Uterus (tissue), 3 donors: ENCODE measurements at regions not wholly inside any gene's neighbourhood (a gene's known extent, or its start where the extent isn't known, plus 50 kb on each side); places are given as distances from the start of the nearest gene placed in this dataset.
A peak's percentile ranks its signal among the peaks of the same experiment; 100 is the strongest.
"Not testable (repeated sequence)": the region's sequence is repeated elsewhere in the genome, so short reads cannot be mapped to it uniquely, and the experiment has no call there.

Source experiments
- DNase-seq, 2 donors: peaks; one replicate each; pipeline ENCODE4 v3.0.0-alpha.2; 2019 to 2020
- H3K27ac ChIP-seq, 2 donors: fragments of 200-600 bp; sonication (generic); 1 replicate in 1 of 2; 2 replicates in 1 of 2; pipeline ENCODE4 v1.5.1; 2016 to 2018
- H3K27me3 ChIP-seq, 2 donors: fragments of 200-600 bp; sonication (generic); one replicate each; pipeline ENCODE4 v1.5.1; 2018 to 2019; ENCODE audit warnings: control low read depth in 1 of 2
- H3K36me3 ChIP-seq, 2 donors: fragments of 200-600 bp; sonication (generic); one replicate each; pipeline ENCODE4 v1.5.1; 2019; ENCODE audit warnings: control low read depth in 1 of 2
- H3K4me1 ChIP-seq, 2 donors: fragments of 200-600 bp; sonication (generic); one replicate each; pipeline ENCODE4 v1.5.1; 2018 to 2019; ENCODE audit warnings: control low read depth in 1 of 2
- H3K4me3 ChIP-seq, 2 donors: fragments of 200-600 bp; sonication (generic); 1 replicate in 1 of 2; 2 replicates in 1 of 2; pipeline ENCODE4 v1.5.1; 2018 to 2019; ENCODE audit warnings: mild to moderate bottlenecking in 1 of 2
- H3K9me3 ChIP-seq, 2 donors: fragments of 200-600 bp; sonication (generic); one replicate each; pipeline ENCODE4 v1.5.1; 2019; ENCODE audit warnings: control low read depth in 1 of 2
- POLR2A ChIP-seq, 2 donors: fragments of 450-650 bp; IDR thresholded peaks; one replicate each; pipeline ENCODE4 v1.6.1; 2016; ENCODE audit warnings: antibody characterized with exemption in 2 of 2, mild to moderate bottlenecking in 1 of 2, moderate library complexity in 1 of 2
- intact Hi-C: fragments of 100-400 bp; cut with DNase I; formaldehyde crosslinking; loops from one replicate; pipeline ENCODE4 v1.15.1; 2023; ENCODE audit warnings: low total_unique reads
- TF ChIP-seq, protein P1 (sequence below), 4 experiments: fragments of 200-600 bp in 2 of 4; fragments of 450-650 bp in 2 of 4; sonication (generic) in 2 of 4; IDR thresholded peaks; one replicate each; pipeline ENCODE4 v1.5.1; 2016 to 2019; ENCODE audit warnings: antibody characterized with exemption in 4 of 4, mild to moderate bottlenecking in 2 of 4, moderate library complexity in 1 of 4
- donor health status: DM: yes; HTN: yes; CAD: no.

DNA sequence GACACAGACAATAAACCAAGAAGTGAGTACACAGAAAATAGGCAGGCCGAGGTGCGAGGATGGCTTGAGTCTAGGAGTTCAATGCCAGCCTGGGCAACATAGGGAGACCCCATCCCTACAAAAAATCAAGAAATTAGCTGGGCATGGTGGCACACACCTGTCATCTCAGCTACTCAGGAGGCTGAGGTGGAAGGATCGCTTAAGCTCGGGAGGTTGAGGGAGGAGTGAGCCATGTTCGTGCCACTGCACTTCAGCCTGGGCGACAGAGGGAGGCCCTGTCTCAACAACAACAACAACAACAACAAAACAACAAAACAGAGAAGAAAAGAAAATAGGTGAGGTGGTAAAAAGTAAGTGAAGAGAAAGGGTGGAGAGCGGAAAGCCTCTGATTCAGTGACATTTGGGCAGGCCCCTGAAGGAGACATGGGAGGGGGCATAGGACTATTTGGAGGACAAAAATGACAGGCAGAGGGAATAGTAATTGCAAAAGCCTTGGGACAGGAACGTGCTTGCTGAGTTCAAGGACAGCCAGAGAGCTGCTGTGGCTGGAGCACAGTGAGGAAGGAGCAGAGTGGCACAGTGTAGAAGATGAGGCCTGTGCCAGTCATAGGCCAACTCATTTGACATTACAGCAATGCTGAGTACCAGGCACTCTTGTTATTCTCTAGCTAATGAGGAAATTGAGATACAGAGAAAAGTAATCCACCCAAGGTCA, 160.6 kb downstream of the VEGFA start:
- Histone ChIP-seq H3K4me3 (no peak overlapping the region), H3K4me1 (no peaks in the 10 kb centered on the region), H3K27ac (no peak overlapping the region), H3K9me3 (no peaks in the 10 kb centered on the region), H3K27me3 (no peaks in the 10 kb centered on the region), H3K36me3 (no peaks in the 10 kb centered on the region)
- DNase-seq, result no peak
- TF ChIP-seq POLR2A (IDR thresholded peaks at IDR 0.05), result no peak
- TF ChIP-seq, protein P1, sequence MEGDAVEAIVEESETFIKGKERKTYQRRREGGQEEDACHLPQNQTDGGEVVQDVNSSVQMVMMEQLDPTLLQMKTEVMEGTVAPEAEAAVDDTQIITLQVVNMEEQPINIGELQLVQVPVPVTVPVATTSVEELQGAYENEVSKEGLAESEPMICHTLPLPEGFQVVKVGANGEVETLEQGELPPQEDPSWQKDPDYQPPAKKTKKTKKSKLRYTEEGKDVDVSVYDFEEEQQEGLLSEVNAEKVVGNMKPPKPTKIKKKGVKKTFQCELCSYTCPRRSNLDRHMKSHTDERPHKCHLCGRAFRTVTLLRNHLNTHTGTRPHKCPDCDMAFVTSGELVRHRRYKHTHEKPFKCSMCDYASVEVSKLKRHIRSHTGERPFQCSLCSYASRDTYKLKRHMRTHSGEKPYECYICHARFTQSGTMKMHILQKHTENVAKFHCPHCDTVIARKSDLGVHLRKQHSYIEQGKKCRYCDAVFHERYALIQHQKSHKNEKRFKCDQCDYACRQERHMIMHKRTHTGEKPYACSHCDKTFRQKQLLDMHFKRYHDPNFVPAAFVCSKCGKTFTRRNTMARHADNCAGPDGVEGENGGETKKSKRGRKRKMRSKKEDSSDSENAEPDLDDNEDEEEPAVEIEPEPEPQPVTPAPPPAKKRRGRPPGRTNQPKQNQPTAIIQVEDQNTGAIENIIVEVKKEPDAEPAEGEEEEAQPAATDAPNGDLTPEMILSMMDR (IDR thresholded peaks at IDR 0.05), result no peak
- intact Hi-C loops, result no loop called here

DNA sequence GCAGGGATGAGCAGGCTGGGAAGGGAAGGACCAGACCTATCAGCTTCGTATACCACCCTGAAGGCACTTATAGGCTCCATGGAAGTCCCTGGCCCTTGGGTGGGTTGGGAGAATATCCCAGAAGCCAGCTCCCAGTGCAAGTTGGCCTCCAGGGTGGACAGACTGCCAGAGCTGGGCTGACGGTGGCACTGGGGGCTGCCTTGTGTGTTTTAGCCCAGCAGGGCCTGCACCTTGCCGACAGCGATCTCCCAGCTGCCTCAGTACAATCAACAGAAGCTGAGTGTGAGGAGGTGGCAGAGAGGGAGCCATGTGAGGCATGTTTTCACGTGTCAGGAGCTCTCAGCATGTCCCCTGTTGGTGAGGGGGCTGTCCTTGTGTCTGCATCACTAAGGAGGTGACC, 159.5 kb downstream of the VEGFA start:
- Histone ChIP-seq H3K4me1 (no peaks in the 10 kb centered on the region), H3K27me3 (no peaks in the 10 kb centered on the region), H3K9me3 (no peaks in the 10 kb centered on the region), H3K4me3 (no peak overlapping the region), H3K36me3 (no peaks in the 10 kb centered on the region), H3K27ac (no peak overlapping the region)
- no peak for DNase-seq
- TF ChIP-seq, protein P1 (IDR thresholded peaks at IDR 0.05), result no peak
- TF ChIP-seq POLR2A (IDR thresholded peaks at IDR 0.05), result no peak
- intact Hi-C loops, result no loop called here

DNA sequence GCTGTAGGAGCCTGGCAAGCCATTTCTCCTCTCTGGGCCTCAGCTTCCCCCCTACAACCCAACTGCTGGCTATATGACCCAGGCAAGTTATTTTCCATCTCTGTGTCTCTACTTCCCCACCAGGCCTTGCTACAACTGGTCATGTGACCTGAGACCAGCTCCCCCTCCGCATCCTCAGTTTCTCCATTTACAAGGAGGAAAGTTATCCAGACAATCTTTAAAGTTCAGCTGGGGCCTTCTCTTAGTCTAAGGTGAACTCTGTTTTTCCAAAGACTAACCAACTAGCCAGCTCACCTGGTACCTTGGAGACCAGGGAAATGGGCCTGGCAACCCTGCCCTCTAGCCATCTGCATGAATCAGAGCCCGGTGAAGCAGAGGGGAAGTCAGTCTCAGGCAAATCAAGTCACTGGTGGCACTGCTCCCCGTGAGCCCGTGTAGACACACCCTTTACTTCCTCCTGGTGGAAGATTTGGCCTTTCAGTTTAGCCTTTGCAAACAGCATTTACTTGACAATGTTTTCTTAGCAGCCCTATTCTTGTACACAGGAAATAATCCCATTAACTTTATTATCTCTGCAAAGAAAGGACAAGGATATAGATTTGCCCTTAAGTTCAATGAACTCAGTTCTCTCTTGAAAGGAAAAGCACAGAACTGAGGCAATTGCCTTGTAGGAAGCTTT, 157.7 kb downstream of the VEGFA start:
- no peak for DNase-seq
- Histone ChIP-seq H3K9me3 (no peaks in the 10 kb centered on the region), H3K36me3 (no peaks in the 10 kb centered on the region), H3K4me3 (no peak overlapping the region), H3K27me3 (no peaks in the 10 kb centered on the region), H3K4me1 (no peaks in the 10 kb centered on the region), H3K27ac (peak overlapping the region in 1 of 2 donors; percentile 61)
- TF ChIP-seq POLR2A (IDR thresholded peaks at IDR 0.05), result no peak
- TF ChIP-seq, protein P1 (IDR thresholded peaks at IDR 0.05), result no peak
- intact Hi-C loops, result no loop called here

DNA sequence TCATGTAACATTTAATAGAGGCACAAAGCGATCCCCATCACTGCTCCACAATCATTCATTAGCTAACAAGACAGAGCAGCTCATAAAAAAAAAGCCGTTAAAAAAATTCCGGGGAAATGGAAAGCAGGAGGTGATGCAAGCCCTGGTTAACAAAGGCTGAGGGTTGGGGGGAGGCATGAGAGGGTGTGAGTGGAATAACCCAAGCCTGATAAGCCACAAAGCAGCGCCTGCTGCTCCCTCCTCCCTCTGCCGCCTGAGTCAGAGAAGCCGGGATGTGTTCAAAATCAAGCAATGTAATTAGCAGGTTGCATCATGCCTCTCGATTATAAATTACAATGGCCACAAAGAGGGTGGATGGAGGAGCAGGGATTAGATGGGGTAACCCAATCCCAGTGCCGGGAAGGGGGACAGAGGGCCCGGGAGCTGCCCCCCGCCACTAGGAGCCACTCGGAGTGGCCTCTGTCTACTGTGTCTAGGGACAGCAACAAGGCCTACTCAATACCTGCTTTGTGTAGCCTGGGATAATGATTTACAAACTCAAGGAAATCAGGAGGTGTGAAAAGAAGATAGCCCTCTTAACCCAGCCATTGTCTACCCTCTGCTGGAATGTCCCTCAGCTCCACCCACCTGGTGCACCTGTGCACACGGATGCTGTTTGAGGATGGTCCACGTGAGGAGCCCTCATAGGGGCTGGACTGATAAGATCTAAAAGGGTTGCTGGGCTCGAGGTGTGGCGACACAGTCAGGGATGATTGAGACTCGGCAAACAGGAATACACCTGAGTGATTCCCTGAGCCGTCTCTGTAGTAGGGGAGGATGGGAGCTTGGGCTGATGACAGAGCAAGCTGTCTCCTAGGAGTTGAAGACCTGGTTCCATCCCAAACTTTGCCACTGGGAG, 156.9 kb downstream of the VEGFA start:
- TF ChIP-seq, protein P1 (IDR thresholded peaks at IDR 0.05), result no peak
- peak in 1 of 2 donors; percentile 6 for TF ChIP-seq POLR2A (IDR thresholded peaks at IDR 0.05)
- Histone ChIP-seq H3K36me3 (no peaks in the 10 kb centered on the region), H3K4me1 (no peaks in the 10 kb centered on the region), H3K9me3 (no peaks in the 10 kb centered on the region), H3K4me3 (no peak overlapping the region), H3K27ac (peak overlapping the region; percentile 23 to 66), H3K27me3 (no peaks in the 10 kb centered on the region)
- peak; percentile 78 to 93 for DNase-seq
- intact Hi-C loops, result no loop called here

DNA sequence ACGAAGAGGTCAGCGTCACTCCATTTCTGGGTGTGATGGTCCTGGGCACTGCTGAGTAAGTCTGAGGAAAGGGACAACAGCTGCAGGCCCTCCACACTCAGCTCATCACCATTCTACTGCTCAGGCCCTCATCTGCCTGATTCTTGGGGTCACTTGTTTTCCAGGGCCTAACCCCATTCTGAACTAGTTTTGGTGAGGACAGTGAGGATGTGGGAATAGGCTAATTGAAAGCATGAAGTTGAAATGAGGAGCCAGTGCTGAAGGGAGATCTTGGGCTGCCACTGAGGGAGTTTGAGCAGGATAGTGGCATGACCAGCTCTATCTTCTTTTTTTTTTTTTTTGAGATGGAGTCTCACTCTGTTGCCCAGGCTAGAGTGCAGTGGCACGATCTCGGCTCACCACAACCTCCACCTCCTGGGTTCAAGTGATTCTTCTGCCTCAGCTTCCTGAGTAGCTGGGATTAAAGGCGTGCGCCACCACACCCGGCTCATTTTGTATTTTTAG, 155.7 kb downstream of the VEGFA start:
- intact Hi-C loops, H3K4me1 ChIP-seq, H3K27me3 ChIP-seq, H3K36me3 ChIP-seq, DNase-seq, H3K4me3 ChIP-seq, H3K9me3 ChIP-seq: not testable (repeated sequence)
- peak overlapping the region in 1 of 2 donors; percentile 66 for H3K27ac ChIP-seq
